ENCODE measurements at regions not wholly inside any gene's neighbourhood (a gene's known extent, or its start where the extent isn't known, plus 50 kb on each side); places are given as distances from the start of the nearest gene placed in this dataset.
A peak's percentile ranks its signal among the peaks of the same experiment; 100 is the strongest.

GRCh38 chr6:159425421-159425820 lies 256.2 kb downstream of the FNDC1 start:
- TF ChIP-seq CTCF (IDR thresholded peaks at IDR 0.05; ENCODE audit: low read length, missing control alignments), result no peak
- no peak overlapping the region for H3K4me3 ChIP-seq (replicated peaks; ENCODE audit: low read depth, low read length)
- no peak for DNase-seq (ENCODE audit: low read depth)

GRCh38 chr6:159422041-159422984 lies 253.1 kb downstream of the FNDC1 start:
- no peak overlapping the region for H3K4me3 ChIP-seq (replicated peaks; ENCODE audit: low read depth, low read length)
- TF ChIP-seq CTCF (IDR thresholded peaks at IDR 0.05; ENCODE audit: low read length, missing control alignments), result no peak
- DNase-seq (ENCODE audit: low read depth), result peak; percentile 70

- no peak for DNase-seq (ENCODE audit: low read depth)
- no peak for TF ChIP-seq CTCF (IDR thresholded peaks at IDR 0.05; ENCODE audit: low read length, missing control alignments)
- no peak overlapping the region for H3K4me3 ChIP-seq (replicated peaks; ENCODE audit: low read depth, low read length)
These were observed 252.4 kb downstream of the FNDC1 start for GRCh38 chr6:159421586-159421985.

GRCh38 chr6:159418997-159419396 lies 249.8 kb downstream of the FNDC1 start:
- no peak for TF ChIP-seq CTCF (IDR thresholded peaks at IDR 0.05; ENCODE audit: low read length, missing control alignments)
- DNase-seq (ENCODE audit: low read depth), result no peak
- no peak overlapping the region for H3K4me3 ChIP-seq (replicated peaks; ENCODE audit: low read depth, low read length)

- no peak overlapping the region for H3K4me3 ChIP-seq (replicated peaks; ENCODE audit: low read depth, low read length)
- TF ChIP-seq CTCF (IDR thresholded peaks at IDR 0.05; ENCODE audit: low read length, missing control alignments), result no peak
- no peak for DNase-seq (ENCODE audit: low read depth)
These were observed 247.8 kb downstream of the FNDC1 start for GRCh38 chr6:159416891-159417560.

GRCh38 chr6:159415540-159415939 lies 246.3 kb downstream of the FNDC1 start:
- H3K4me3 ChIP-seq (replicated peaks; ENCODE audit: low read depth, low read length), result no peak overlapping the region
- no peak for DNase-seq (ENCODE audit: low read depth)
- no peak for TF ChIP-seq CTCF (IDR thresholded peaks at IDR 0.05; ENCODE audit: low read length, missing control alignments)
